BLaER1 (cell line): ENCODE measurements at regions not wholly inside any gene's neighbourhood (a gene's known extent, or its start where the extent isn't known, plus 50 kb on each side); places are given as distances from the start of the nearest gene placed in this dataset.

Experiments used
- H3K27ac ChIP-seq: shearing (Covaris generic); formaldehyde crosslinking; 2 replicates; pipeline ENCODE4 v1.8.1; 2022
- H3K27me3 ChIP-seq: shearing (Covaris generic); formaldehyde crosslinking; 2 replicates; pipeline ENCODE4 v1.8.1; 2022
- H3K36me3 ChIP-seq: shearing (Covaris generic); formaldehyde crosslinking; 2 replicates; pipeline ENCODE4 v1.8.1; 2022
- H3K4me1 ChIP-seq: shearing (Covaris generic); formaldehyde crosslinking; 2 replicates; pipeline ENCODE4 v1.8.1; 2022
- H3K4me2 ChIP-seq: shearing (Covaris generic); formaldehyde crosslinking; 2 replicates; pipeline ENCODE4 v1.8.1; 2022
- H3K4me3 ChIP-seq: shearing (Covaris generic); formaldehyde crosslinking; 2 replicates; pipeline ENCODE4 v1.8.1; 2022
- H3K9ac ChIP-seq: shearing (Covaris generic); formaldehyde crosslinking; 2 replicates; pipeline ENCODE4 v1.8.1; 2022
- H3K9me3 ChIP-seq: shearing (Covaris generic); formaldehyde crosslinking; 2 replicates; pipeline ENCODE4 v1.8.1; 2022
- H4K20me1 ChIP-seq: shearing (Covaris generic); formaldehyde crosslinking; 2 replicates; pipeline ENCODE4 v1.8.1; 2022
- Cebpa-rat ChIP-seq: shearing (Covaris generic); IDR thresholded peaks from 2 replicates; pipeline ENCODE4 v1.8.1; 2022

DNA sequence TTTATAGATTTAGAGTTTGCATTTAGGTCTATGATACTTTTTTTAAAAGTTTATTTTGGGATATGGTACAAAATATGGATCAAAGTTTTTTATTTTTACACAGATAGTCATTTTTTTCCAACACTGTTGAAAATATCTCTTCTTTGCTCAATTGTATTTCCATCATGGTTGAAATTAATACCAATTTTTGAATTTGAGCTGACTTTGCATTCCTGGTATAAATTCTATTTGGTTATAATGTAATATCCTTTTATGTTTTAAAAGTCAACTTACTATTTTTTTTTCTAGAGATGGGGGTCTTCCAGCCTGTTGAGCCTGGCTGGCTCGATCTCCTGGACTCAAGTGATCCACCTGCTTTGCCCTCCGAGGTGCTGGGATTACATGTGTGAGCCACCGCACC lies 620.1 kb downstream of the OLFM4 start:
- H3K27me3 ChIP-seq: no peaks in the 10 kb centered on the region
- no peaks in the 10 kb centered on the region for H4K20me1 ChIP-seq
- no peak overlapping the region for H3K4me2 ChIP-seq
- H3K9me3 ChIP-seq: no peaks in the 10 kb centered on the region
- H3K27ac ChIP-seq: no peak overlapping the region
- H3K36me3 ChIP-seq: no peaks in the 10 kb centered on the region
- H3K9ac ChIP-seq: no peak overlapping the region
- no peak for TF ChIP-seq Cebpa-rat
- no peaks in the 10 kb centered on the region for H3K4me1 ChIP-seq
- H3K4me3 ChIP-seq: no peak overlapping the region

DNA sequence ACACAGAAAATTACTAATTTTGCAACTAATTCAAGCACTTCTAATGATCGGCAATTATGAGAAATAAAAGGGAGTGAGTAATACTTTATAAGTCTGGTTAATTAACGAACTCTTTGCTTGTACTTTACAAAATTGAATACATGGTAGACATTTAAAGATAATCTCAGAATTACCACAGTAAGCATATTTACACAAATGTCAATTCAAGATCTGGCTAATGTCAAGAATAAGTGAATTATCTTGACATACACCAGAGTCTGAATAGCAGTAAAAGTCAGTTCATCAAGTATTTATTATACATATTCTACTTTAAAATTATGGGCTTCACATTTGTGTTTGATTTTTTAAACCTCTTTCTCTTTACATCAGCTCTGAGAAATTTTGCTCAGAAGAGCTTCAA lies 643.4 kb downstream of the OLFM4 start:
- no peaks in the 10 kb centered on the region for H4K20me1 ChIP-seq
- no peaks in the 10 kb centered on the region for H3K27me3 ChIP-seq
- H3K36me3 ChIP-seq: no peaks in the 10 kb centered on the region
- H3K9ac ChIP-seq: no peak overlapping the region
- no peaks in the 10 kb centered on the region for H3K9me3 ChIP-seq
- no peak overlapping the region for H3K4me2 ChIP-seq
- no peak for TF ChIP-seq Cebpa-rat
- H3K4me1 ChIP-seq: no peaks in the 10 kb centered on the region
- no peak overlapping the region for H3K4me3 ChIP-seq
- no peak overlapping the region for H3K27ac ChIP-seq

DNA sequence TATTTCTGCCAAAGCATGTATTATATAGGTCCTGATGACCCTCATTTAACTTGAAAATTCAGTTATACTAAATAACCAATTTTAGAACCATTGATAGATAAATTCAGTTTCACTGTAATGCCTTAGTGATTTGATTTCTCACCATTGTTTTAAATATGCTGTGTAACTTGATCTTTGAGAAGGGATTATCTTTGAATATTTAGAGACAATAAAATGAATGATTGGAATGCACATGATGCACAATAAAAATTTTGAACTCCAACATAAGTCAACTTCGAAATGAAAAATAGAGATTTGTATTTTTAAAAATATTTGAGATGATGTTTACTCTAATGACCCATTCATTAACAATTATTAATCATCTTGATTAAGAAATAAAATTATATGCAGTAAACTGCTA lies 654.5 kb downstream of the OLFM4 start:
- Histone ChIP-seq H3K4me2 (no peak overlapping the region), H3K27ac (no peak overlapping the region), H3K9me3 (no peaks in the 10 kb centered on the region), H3K27me3 (no peaks in the 10 kb centered on the region), H3K36me3 (no peaks in the 10 kb centered on the region), H4K20me1 (no peaks in the 10 kb centered on the region), H3K4me3 (no peak overlapping the region), H3K4me1 (no peaks in the 10 kb centered on the region), H3K9ac (no peak overlapping the region)
- no peak for TF ChIP-seq Cebpa-rat

DNA sequence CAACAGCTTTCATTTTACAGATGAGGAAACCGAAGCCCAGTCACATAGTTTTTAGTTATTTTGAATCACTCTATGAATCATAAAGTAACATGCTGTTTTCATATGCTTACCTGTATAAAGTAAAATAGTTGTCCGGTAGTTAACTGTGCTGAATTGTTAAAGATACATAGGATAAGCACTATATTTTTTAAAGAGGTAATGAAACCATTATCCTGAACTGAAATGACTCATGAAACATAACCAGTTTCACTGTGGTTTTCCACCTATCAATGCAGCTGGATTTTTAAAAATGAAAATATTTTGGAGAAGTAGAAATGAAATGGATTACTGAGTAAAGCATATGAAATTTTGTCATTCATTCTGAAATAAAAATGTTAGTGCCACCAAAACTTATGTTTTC lies 655.0 kb downstream of the OLFM4 start:
- Histone ChIP-seq H3K4me1 (no peaks in the 10 kb centered on the region), H3K9me3 (no peaks in the 10 kb centered on the region), H3K4me2 (no peak overlapping the region), H3K4me3 (no peak overlapping the region), H4K20me1 (no peaks in the 10 kb centered on the region), H3K27me3 (no peaks in the 10 kb centered on the region), H3K36me3 (no peaks in the 10 kb centered on the region), H3K27ac (no peak overlapping the region), H3K9ac (no peak overlapping the region)
- no peak for TF ChIP-seq Cebpa-rat

DNA sequence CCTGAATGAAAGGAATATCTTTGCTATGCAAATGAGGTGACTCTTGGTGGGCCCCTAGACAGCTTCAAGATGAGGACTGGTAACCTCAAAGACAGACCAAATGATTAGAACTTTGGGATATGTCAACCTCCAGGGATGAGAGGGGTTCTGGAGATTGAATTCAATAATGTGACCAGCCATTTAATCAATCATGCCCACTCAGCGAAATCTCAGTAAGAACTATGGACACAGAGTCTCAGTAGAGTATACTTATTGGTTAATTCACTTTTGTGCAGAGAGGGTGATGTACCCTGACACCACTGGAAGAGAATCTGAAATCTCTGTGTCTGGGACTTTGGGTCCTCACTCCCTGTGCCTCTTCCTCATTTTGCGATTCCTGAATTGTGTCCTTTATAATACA lies 662.8 kb downstream of the OLFM4 start:
- Histone ChIP-seq H3K4me1 (no peaks in the 10 kb centered on the region), H3K9ac (no peak overlapping the region), H3K27ac (no peak overlapping the region), H3K27me3 (no peaks in the 10 kb centered on the region), H4K20me1 (no peaks in the 10 kb centered on the region), H3K9me3 (0 out of 2 replicates have a peak, but pooled peaks cover 2% of the 10 kb centered on the region), H3K36me3 (no peaks in the 10 kb centered on the region), H3K4me2 (no peak overlapping the region), H3K4me3 (no peak overlapping the region)
- no peak for TF ChIP-seq Cebpa-rat

DNA sequence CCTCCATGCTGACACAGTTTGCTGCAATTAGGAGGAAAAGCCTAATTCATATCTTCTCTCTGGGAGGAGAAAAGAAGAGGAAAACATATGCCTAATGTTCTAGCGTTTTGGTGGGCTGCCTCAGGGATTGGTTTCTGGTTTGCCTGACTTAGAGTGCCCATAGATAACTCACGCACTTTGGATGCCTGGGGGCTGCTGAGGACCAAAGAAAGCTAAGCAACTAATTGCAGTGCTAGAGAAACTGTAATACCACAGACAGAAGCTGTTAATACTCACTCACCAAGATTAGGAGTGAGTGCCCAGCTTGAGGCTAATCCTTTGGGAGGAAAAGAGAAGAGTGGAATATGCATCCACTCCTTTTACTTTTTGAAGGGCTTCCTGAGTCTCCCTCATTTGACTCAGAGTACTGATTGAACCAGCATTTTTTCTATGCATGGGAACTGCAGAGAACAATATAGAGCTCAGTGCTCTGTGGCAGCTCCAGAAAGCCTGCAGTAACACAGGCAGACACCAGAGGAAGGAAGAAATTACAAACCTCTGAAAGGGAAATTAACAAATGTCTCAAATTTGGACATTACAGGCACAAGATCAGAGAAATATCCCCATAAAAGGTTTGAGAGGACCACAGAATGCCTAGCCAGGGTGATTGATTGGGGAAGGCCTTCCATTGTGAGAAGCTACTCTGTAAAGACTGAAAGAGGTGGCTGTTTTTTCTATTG lies 666.4 kb downstream of the OLFM4 start:
- Histone ChIP-seq H3K27ac (no peak overlapping the region), H4K20me1 (no peaks in the 10 kb centered on the region)

DNA sequence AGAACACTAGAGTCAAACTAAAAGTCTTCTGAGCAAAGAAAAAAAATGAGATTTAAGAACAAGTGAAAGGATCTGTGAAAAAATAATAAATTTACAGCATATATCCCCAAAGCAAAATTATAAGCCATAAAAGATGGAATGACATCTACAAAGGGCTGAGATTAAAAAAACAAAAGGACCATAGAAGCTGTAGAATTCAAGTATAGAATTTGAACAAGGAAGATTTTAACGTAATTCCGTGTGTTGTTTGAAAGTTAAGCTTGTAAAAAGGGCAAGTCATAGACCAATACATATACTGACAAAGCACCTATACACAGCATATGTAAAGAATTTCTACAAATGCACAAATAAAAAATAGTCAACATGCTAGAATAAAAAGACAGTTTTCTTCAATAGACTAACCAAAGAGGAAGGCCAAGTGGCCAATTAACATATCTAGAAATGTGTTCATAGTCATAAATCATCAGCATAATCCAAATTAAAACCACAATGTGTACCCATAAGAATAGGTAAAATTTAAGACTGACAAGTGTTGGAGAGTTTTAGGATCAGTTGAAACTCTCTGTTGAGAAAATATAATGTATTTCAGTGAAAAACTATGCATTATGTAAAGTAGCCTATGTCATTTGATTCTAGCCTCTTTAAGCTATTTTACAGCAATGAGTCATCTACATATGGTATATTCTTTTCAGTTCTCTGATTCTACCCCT lies 674.9 kb downstream of the OLFM4 start:
- Histone ChIP-seq H3K36me3 (no peaks in the 10 kb centered on the region), H4K20me1 (no peaks in the 10 kb centered on the region), H3K4me3 (no peak overlapping the region), H3K9me3 (peaks cover 3% of the 10 kb centered on the region; the same call in 1 of the 2 replicates), H3K27ac (no peak overlapping the region), H3K27me3 (no peaks in the 10 kb centered on the region), H3K4me2 (no peak overlapping the region), H3K9ac (no peak overlapping the region), H3K4me1 (no peaks in the 10 kb centered on the region)
- no peak for TF ChIP-seq Cebpa-rat

More for the DNA sequence above, 666.4 kb downstream of the OLFM4 start:
- H3K4me2 ChIP-seq: no peak overlapping the region
- H3K4me1 ChIP-seq: no peaks in the 10 kb centered on the region
- no peak overlapping the region for H3K9ac ChIP-seq
- no peaks in the 10 kb centered on the region for H3K36me3 ChIP-seq
- no peaks in the 10 kb centered on the region for H3K27me3 ChIP-seq
- TF ChIP-seq Cebpa-rat: no peak
- no peak overlapping the region for H3K4me3 ChIP-seq
- peaks cover 19% of the 10 kb centered on the region; the same call in 1 of the 2 replicates for H3K9me3 ChIP-seq

DNA sequence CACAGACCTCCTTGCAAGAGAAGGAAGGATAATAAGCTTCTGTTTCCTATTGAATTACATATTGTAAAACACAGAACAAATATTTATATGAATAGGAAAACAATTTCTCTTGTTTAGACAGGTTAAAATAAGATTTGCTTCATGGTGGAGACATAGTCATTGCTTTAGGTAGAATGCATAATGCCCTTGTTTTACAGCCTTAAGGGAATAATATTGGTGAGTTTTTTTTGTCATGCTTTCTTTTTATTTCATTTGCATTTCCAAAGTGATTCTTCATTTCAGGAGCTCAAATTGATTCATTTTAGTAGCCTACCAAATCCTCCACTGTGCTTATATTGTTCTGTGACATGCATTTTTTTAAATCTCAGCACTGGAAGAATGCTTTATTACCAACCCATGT lies 690.7 kb downstream of the OLFM4 start:
- Histone ChIP-seq H3K27me3 (no peaks in the 10 kb centered on the region), H3K9ac (no peak overlapping the region), H3K4me3 (no peak overlapping the region), H3K36me3 (no peaks in the 10 kb centered on the region), H3K9me3 (peaks cover 18% of the 10 kb centered on the region), H3K4me2 (no peak overlapping the region), H4K20me1 (no peaks in the 10 kb centered on the region), H3K27ac (no peak overlapping the region), H3K4me1 (no peaks in the 10 kb centered on the region)
- TF ChIP-seq Cebpa-rat: no peak

DNA sequence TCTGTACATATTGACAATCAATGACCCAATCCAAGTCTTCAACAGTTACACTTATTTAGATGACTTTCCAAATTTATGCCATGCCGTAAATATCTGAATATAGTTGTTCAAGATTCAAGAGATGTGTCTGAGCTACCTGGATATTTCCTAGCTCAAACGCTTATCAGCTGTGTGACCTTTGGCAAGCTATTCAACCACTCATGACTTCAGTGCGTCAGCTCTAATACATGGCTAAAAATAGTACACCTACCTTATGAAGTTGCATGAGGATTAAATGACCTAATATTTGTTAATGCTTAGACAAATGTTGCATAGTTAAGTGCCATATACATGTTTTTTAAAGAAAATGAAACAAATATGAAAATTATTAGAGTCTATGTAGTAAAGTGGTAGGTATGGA lies 704.1 kb downstream of the OLFM4 start:
- Histone ChIP-seq H3K4me3 (no peak overlapping the region), H3K9ac (no peak overlapping the region), H4K20me1 (no peaks in the 10 kb centered on the region), H3K9me3 (no peaks in the 10 kb centered on the region), H3K27me3 (no peaks in the 10 kb centered on the region), H3K27ac (no peak overlapping the region), H3K4me1 (no peaks in the 10 kb centered on the region), H3K4me2 (no peak overlapping the region), H3K36me3 (no peaks in the 10 kb centered on the region)
- no peak for TF ChIP-seq Cebpa-rat

DNA sequence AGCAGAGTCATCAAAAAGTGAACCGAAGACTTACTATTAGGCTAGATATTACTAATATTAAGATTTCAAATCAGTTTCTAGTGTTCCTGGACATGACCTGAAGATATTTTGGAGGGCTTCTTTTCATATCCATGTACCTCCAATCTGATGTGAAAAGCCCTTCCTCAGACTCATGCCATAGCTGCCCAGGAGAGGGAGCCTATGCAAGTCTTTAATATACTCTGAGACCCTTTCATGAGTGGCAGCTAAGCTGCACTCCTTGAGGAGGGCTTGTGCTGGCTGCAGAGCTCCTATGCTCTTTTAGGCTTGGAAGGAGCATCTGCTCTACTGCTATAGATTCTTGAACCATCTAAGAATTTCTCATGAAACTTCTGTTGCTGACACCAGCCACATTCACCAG lies 715.3 kb downstream of the OLFM4 start:
- TF ChIP-seq Cebpa-rat: no peak
- Histone ChIP-seq H3K27ac (no peak overlapping the region), H3K4me2 (no peak overlapping the region), H3K27me3 (no peaks in the 10 kb centered on the region), H3K36me3 (no peaks in the 10 kb centered on the region), H3K9me3 (no peaks in the 10 kb centered on the region), H4K20me1 (no peaks in the 10 kb centered on the region), H3K4me1 (no peaks in the 10 kb centered on the region), H3K4me3 (no peak overlapping the region), H3K9ac (no peak overlapping the region)
